HCT116 (cell line): ENCODE measurements at regions not wholly inside any gene's neighbourhood (a gene's known extent, or its start where the extent isn't known, plus 50 kb on each side); places are given as distances from the start of the nearest gene placed in this dataset.

Source experiments
- ATAC-seq: fragments of 200-7000 bp; cut with Tn5 transposase; 2 replicates; pipeline ENCODE4 v1.9.1; 2020; ENCODE audit warnings: mild to moderate bottlenecking, moderate library complexity
- BruUV-seq: library from RNA; stranded (reverse); fragments of 400-500 nt; replicated peaks from 2 replicates; lab custom pipeline; 2021; lab: Mats Ljungman, UMichigan
- CTCF ChIA-PET: fragments of 300-600 bp; sonication (Branson Sonifier 250); formaldehyde crosslinking; loops from one replicate; lab custom pipeline; 2021; ENCODE audit warnings: antibody characterized with exemption; lab: Charles Lee
- POLR2A ChIA-PET: fragments of 300-600, 350-600 bp; sonication (Branson Sonifier 250); formaldehyde crosslinking; loops from one replicate; lab custom pipeline; 2021; ENCODE audit warnings: antibody characterized with exemption; lab: Charles Lee
- RAD21 ChIA-PET, 2 experiments: fragments of 300-600 bp; sonication (Branson Sonifier 250); formaldehyde crosslinking; loops; one replicate each; lab custom pipeline; 2023; ENCODE audit warnings: low total read pairs in 2 of 2; ENCODE audit not compliant: uncharacterized antibody in 2 of 2, unreplicated experiment in 2 of 2, low non-redundant PET in 1 of 2; lab: Charles Lee
- DNase-seq: peaks from one replicate; pipeline ENCODE4 v3.0.0-alpha.2; 2010; ENCODE audit warnings: low read depth, low spot score
- H2AFZ ChIP-seq: fragments of 200-600 bp; shearing (Covaris generic), sonication (generic); 2 replicates; pipeline ENCODE4 v1.6.1; 2017; ENCODE audit warnings: low read depth, mixed run types, mixed read lengths, antibody characterized with exemption, low read length; ENCODE audit not compliant: poor library complexity, severe bottlenecking
- H3K27ac ChIP-seq: 2 replicates; pipeline ENCODE4 v1.5.1; 2012; ENCODE audit warnings: low read depth, low read length
- H3K27me3 ChIP-seq: fragments of 200-600 bp; sonication (generic); 2 replicates; pipeline ENCODE4 v1.6.1; 2016; ENCODE audit warnings: mixed run types, low read length, mixed read lengths; ENCODE audit not compliant: insufficient read depth
- H3K36me3 ChIP-seq, 2 experiments: fragments of 200-500 bp in 1 of 2; fragments of 200-600 bp in 1 of 2; sonication (Bioruptor generic) in 1 of 2; sonication (generic) in 1 of 2; 2 replicates each; pipeline versions ENCODE4 v1.5.1 to v1.6.1; 2014 to 2016; ENCODE audit warnings: low read length in 2 of 2, inconsistent platforms in 1 of 2, mixed read lengths in 1 of 2, mixed run types in 1 of 2; ENCODE audit not compliant: insufficient read depth in 2 of 2, control insufficient read depth in 1 of 2
- H3K4me1 ChIP-seq, 2 experiments: fragments of 200-600 bp in 1 of 2; sonication (generic) in 1 of 2; 2 replicates each; pipeline versions ENCODE4 v1.5.1 to v1.6.1; 2012 to 2017; ENCODE audit warnings: low read length in 2 of 2, inconsistent platforms in 1 of 2, mild to moderate bottlenecking in 1 of 2, mixed read lengths in 1 of 2, mixed run types in 1 of 2, moderate library complexity in 1 of 2; ENCODE audit not compliant: insufficient read depth in 2 of 2, control insufficient read depth in 1 of 2
- H3K4me2 ChIP-seq: fragments of 200-600 bp; sonication (generic); 2 replicates; pipeline ENCODE4 v1.6.1; 2017; ENCODE audit warnings: mixed run types, low read length, mixed read lengths
- H3K4me3 ChIP-seq, 2 experiments: fragments of 200-600 bp in 1 of 2; sonication (generic) in 1 of 2; replicated peaks in 1 of 2; 2 replicates each; pipeline ENCODE4 v1.5.1; 2011 to 2016; ENCODE audit warnings: low read length in 2 of 2, control low read depth in 1 of 2, low read depth in 1 of 2, mild to moderate bottlenecking in 1 of 2, mixed read lengths in 1 of 2, mixed run types in 1 of 2
- H3K79me2 ChIP-seq: fragments of 200-600 bp; sonication (generic); 2 replicates; pipeline ENCODE4 v1.6.1; 2017; ENCODE audit warnings: mild to moderate bottlenecking, mixed run types, low read length, moderate library complexity, mixed read lengths; ENCODE audit not compliant: insufficient read depth
- H3K9ac ChIP-seq: fragments of 200-600 bp; sonication (generic); 2 replicates; pipeline ENCODE4 v1.6.1; 2016; ENCODE audit warnings: low read length, mixed read lengths
- H3K9me2 ChIP-seq: fragments of 200-600 bp; sonication (generic), shearing (Covaris generic); 2 replicates; pipeline ENCODE4 v1.6.1; 2017; ENCODE audit warnings: mixed run types, mild to moderate bottlenecking, moderate library complexity; ENCODE audit not compliant: insufficient read depth
- H3K9me3 ChIP-seq, 2 experiments: fragments of 200-500 bp in 1 of 2; fragments of 200-600 bp in 1 of 2; sonication (Bioruptor generic) in 1 of 2; sonication (generic) in 1 of 2; 2 replicates each; pipeline ENCODE4 v1.6.1; 2014 to 2017; ENCODE audit warnings: low read length in 2 of 2, mixed read lengths in 2 of 2, inconsistent platforms in 1 of 2, low read depth in 1 of 2, mild to moderate bottlenecking in 1 of 2, mixed run types in 1 of 2, moderate library complexity in 1 of 2; ENCODE audit not compliant: control insufficient read depth in 1 of 2, insufficient read depth in 1 of 2
- H4K20me1 ChIP-seq: fragments of 200-600 bp; sonication (generic), shearing (Covaris generic); 2 replicates; pipeline ENCODE4 v1.6.1; 2017; ENCODE audit warnings: mixed run types, mild to moderate bottlenecking, moderate library complexity; ENCODE audit not compliant: insufficient read depth
- CEBPB ChIP-seq: IDR thresholded peaks from 2 replicates; pipeline ENCODE4 v1.6.1; 2012; ENCODE audit warnings: low read depth
- EGR1 ChIP-seq: IDR thresholded peaks from 2 replicates; pipeline ENCODE4 v1.6.1; 2012; ENCODE audit warnings: low read depth
- EZH2phosphoT487 ChIP-seq: fragments of 200-600 bp; IDR thresholded peaks from 2 replicates; pipeline ENCODE4 v1.6.1; 2018; ENCODE audit warnings: antibody characterized with exemption, borderline replicate concordance
- MAX ChIP-seq: IDR thresholded peaks from 2 replicates; pipeline ENCODE4 v1.6.1; 2012
- POLR2AphosphoS5 ChIP-seq: IDR thresholded peaks from 2 replicates; pipeline ENCODE4 v1.6.1; 2011; ENCODE audit warnings: mild to moderate bottlenecking, low read depth, low read length, moderate library complexity
- intact Hi-C: fragments of 100-400 bp; cut with micrococcal nuclease; formaldehyde crosslinking; loops from 2 replicates; pipeline ENCODE4 v1.10.0; 2022
- TF ChIP-seq, protein P1 (sequence below): IDR thresholded peaks from 2 replicates; pipeline ENCODE4 v1.6.1; 2011; ENCODE audit warnings: mild to moderate bottlenecking, low read length, moderate library complexity; ENCODE audit not compliant: insufficient replicate concordance; ENCODE audit errors: extremely low read depth

DNA sequence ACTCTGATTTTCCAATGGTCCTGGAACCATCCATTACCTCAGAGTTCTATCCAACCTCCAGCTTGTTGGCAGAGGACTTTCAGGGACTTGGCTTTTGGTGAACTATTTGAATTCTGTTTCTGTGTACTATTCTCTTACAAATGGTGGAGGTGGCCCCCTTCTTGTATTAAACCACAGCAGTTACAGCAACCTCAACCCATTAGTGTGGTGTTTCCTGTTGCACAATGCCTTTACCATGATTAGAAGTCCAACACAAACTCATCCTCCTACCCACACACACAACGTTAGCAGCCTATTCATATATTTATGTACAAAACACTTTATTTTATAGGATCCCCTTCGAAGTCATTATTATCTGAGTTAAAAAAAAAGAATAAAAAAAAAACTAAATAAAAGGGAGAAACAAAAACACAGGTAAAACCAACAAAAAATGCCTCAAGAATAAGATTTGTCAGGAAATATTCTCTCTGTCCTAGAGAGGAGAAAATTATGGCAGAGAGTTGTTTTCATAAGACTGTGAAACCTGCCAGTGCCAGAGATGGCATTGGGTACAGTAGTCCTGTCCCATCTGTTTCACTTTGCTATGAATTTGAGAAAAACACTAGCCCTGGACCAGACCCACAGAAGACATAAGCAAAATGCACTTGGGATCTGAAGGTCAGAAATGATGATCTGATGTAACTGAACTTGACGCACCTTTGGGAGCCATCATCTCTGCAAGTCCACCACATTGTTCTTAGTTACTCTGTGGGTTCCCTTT is 1896.0 kb upstream of the PIK3C3 start:
- H3K9me2 ChIP-seq = no peaks in the 10 kb centered on the region
- BruUV-seq = no TSS peak
- H3K9me3 ChIP-seq = peaks cover 0 to 3% of the 10 kb centered on the region in 2 experiments; a peak in 1 of 4 replicates
- RAD21 ChIA-PET = no interaction called here
- POLR2A ChIA-PET = no interaction called here
- intact Hi-C loops = no loop called here
- no peak for TF ChIP-seq EZH2phosphoT487
- TF ChIP-seq MAX = no peak
- TF ChIP-seq, protein P1, sequence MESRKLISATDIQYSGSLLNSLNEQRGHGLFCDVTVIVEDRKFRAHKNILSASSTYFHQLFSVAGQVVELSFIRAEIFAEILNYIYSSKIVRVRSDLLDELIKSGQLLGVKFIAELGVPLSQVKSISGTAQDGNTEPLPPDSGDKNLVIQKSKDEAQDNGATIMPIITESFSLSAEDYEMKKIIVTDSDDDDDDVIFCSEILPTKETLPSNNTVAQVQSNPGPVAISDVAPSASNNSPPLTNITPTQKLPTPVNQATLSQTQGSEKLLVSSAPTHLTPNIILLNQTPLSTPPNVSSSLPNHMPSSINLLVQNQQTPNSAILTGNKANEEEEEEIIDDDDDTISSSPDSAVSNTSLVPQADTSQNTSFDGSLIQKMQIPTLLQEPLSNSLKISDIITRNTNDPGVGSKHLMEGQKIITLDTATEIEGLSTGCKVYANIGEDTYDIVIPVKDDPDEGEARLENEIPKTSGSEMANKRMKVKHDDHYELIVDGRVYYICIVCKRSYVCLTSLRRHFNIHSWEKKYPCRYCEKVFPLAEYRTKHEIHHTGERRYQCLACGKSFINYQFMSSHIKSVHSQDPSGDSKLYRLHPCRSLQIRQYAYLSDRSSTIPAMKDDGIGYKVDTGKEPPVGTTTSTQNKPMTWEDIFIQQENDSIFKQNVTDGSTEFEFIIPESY = no peak
- TF ChIP-seq EGR1 = no peak
- no peak for TF ChIP-seq CEBPB
- TF ChIP-seq POLR2AphosphoS5 = no peak
- TF ChIP-seq, all 23 proteins: peak for 0
- Histone ChIP-seq H3K4me1 (no peaks in the 10 kb centered on the region), H2AFZ (no peak overlapping the region), H3K79me2 (no peaks in the 10 kb centered on the region), H3K36me3 (no peaks in the 10 kb centered on the region), H4K20me1 (no peaks in the 10 kb centered on the region), H3K4me2 (no peak overlapping the region), H3K4me3 (no peak overlapping the region), H3K27ac (no peak overlapping the region), H3K9ac (no peak overlapping the region), H3K27me3 (no peaks in the 10 kb centered on the region)
- ATAC-seq (no peak), DNase-seq (no peak)
- CTCF ChIA-PET = no interaction called here
